ENCODE measurements at regions not wholly inside any gene's neighbourhood (a gene's known extent, or its start where the extent isn't known, plus 50 kb on each side); places are given as distances from the start of the nearest gene placed in this dataset.

DNA sequence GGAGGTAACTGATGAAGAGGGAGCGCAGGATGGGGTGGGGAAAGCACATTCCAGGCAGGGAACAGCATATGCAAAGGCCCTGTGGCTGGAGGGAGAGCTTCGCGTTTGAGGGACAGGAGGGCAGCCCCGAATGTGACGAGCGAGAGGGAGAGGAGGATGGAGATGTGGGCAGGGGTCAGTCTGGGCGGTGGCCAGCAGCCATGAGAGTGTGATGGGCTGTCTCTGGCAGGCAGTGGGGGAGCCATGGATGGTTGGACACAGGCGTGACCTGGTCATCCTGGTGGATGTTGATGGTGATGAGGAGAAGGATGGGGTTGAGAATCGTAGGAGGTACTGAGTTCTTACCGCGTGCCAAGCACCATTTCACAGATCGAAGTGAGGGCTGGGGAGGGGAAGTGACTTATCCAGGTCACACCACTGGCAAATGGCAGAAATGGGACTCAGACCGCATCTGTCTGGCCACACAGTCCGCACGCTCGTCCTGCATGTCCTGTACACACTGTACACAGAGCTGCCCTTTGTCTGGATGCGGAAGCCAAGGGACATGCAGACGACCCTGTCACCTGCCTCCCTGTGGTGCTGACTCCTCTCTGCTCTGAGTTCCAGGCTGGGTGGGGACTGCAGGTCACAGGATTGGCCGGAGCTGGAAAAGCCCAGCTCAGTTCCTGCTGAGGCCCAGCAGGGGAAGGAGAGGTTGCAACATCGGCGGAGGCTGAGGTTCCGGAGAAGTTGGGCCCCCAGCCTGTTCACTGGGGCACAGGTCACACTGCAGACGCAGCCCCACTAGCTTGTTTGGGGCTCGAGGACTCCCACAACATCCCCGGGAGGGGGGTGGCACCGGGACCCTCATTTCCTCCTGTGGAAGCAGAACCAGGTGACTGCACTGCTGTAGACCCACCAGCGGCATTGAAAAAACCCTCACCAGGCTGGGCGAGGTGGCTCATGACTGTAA, 165.6 kb upstream of the IER5L start:
- no peak for DNase-seq (ENCODE audit: low read depth in 2 of 2)

DNA sequence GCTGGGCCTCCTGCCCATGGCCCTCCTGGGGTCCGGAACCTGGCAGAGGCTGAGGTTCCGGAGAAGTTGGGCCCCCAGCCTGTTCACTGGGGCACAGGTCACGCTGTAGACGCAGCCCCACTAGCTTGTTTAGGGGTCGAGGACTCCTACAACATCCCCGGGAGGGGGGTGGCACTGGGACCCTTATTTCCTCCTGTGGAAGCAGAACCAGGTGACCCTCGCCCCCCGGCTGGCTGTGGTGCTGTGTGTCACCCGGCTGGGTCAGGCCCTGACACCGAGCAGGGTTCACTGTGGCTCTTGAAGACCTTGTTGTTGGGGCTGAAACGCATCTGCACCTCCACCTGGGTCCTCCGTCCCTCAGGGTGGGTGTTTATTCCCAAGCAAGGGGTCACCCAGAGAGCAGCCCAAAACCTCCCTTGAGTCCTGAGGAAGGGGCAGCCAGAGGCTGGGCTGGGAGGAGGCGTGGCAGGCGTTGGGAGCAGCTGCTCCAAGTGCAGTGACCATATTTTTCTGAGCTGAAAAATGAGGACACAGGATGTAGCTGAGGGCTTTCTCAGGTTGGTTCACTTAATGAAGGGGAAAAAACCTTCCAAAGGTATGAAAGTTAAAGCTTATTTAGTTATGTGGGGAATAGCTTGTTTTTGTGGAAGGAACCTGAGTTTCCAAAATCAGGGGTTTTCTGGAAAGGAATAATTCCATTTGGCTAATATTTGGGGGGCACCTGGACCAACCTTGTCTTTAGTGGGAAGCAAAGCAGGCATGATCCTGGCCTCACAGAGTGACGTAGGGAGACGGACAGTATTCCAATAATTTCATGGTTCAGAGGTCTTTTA, 164.7 kb upstream of the IER5L start:
- no peak for DNase-seq (ENCODE audit: low read depth in 2 of 2)

DNA sequence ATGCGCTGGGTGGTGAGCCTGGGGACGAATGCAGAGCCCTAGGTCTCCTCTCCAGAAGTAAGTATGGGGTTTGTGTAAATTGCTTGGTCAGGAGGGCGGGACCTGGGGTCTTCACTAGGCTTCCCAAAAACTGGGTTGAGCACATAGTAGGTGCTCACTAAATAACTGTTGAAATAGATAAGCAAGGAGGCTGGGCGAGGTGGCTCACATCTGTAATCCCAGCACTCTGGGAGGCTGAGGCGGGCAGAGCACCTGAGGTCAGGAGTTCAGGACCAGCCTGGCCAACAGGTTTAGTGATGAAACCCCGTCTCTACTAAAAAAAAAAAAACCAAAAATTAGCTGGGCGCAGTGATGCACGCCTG, 163.9 kb upstream of the IER5L start:
- DNase-seq (ENCODE audit: low read depth in 2 of 2), result no peak

DNA sequence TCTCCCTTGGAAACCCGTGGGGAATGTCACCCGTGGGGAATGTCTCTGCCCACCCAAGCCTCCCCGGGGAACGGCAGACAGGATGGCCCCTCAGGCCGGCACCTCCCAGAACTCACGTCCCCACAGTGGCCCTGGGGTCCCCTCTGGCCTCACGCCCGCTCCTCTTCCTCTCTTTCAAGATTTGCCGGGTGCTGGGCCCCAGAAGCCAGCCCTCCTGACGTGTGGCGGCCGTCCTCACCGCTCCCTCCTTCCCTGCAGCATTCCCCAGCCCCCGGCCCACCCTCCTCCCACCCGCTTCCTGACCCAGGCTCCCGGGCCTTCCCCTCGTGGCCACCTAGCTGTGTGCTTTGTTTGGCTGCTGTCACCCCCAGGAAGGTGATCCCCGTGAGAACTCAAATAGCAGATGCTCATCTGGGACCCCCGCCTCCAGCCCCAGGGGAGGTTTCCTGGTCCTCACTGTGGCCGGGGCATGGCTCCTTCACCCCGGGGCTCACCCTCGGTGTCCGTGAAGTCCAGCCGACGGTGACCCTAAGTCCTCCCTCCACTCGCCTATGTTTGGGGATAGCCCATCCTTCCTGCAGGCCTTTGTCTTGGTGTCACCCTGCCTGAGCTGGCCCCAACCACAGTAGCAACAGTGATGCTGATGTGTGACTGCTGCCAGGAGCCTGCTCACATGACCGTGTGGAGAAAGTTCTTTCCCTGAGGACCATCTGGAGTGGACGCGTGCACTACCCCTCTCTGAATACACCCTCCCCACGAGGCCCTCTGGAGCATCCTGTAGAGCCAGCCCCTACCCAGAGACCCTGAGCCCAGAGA, 163.3 kb upstream of the IER5L start:
- DNase-seq (ENCODE audit: low read depth in 2 of 2), result no peak

DNA sequence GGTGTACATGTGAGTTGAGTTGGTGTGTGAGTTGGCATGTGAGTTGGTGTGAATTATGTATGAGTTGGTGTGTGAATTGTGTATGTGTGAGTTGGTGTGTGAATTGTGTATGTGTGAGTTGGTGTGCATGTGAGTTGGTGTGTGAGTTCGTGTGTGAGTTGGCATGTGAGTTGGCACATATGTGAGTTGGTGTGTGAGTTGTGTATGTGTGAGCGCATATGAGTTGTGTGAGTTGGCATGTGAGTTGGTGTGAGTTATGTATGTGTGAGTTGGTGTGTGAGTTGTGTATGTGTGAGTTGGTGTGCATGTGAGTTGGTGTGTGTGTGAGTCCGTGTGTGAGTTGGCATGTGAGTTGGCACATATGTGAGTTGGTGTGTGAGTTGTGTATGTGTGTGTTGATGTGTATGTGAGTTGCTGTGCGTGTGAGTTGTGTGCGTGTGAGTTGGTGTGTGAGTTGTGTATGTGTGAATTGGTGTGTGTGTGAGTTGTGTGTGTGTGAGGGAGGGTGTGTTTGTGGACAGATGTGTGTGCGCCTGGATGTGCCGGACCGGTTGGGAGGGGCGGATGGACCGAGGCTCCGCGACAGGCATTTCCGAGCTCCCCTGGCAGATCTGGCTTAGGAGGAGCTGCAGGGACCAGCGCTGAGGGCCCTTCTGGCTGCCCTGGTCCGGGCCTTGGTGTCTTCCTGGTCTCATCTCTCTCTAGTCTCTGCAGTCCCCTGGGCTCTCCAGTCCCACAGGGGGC, 162.5 kb upstream of the IER5L start:
- no peak for DNase-seq (ENCODE audit: low read depth in 2 of 2)

DNA sequence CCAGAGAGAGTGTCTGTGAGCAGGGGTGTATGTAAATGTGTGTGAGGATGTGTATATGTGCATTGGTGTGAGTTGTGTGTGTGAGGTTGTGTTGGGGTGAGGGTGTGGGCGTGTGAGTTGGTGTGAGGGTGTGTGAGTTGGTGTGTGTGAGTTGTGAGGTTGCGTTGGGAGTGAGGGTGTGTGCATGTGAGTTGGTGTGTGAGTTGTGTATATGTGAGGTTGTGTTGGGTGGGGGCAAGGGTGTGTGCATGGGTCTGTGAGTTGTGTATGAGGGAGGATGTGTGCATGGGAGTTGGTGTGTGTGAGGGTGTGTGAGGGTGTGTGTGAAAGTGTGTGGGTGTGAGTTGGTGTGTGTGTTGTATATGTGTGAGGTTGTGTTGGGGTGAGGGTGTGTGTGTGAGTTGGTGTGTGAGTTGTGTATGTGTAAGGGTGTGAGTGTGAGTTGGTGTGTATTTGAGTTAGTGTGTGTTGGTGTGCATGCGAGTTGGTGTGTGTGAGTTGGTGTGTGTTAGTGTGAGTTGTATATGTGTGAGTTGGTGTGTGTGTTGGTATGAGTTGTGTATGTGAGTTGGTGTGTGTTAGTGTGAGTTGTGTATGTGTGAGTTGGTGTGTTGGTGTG, 161.6 kb upstream of the IER5L start:
- no peak for DNase-seq (ENCODE audit: low read depth in 2 of 2)

DNA sequence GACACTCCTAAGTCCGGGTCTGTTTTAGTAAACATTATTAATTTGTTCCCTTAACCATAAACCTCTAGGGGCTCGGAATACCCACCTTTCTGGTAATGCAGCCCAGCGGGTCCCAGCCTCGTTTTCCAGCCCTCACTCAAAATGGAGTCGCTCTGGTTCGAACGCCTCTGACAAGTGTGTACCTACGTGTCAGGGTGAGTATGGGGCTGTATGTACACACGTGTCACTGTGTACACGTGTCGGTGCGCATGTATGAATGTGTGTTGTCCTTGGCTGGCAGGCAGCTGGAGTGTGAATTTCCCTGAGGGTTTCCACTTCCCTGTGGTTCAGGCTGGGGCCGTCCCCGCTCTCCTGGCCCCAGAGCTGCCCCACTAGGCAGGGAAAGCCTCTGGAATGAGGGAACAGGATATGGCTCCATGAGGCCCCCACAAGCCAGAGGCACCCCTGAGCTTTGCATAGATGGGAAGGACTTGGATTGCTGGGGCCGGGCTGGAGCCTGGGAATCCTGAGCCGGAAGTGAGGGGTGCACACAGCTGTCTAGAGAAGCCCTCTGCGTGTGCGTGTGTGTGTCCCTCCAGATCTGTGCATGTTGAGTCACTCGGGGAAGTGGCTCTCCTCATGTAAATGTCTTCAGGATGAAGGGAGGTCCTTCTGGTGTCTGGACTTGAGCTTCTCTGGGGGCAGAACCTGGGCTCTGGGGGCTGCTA, 160.8 kb upstream of the IER5L start:
- no peak for DNase-seq (ENCODE audit: low read depth in 2 of 2)

DNA sequence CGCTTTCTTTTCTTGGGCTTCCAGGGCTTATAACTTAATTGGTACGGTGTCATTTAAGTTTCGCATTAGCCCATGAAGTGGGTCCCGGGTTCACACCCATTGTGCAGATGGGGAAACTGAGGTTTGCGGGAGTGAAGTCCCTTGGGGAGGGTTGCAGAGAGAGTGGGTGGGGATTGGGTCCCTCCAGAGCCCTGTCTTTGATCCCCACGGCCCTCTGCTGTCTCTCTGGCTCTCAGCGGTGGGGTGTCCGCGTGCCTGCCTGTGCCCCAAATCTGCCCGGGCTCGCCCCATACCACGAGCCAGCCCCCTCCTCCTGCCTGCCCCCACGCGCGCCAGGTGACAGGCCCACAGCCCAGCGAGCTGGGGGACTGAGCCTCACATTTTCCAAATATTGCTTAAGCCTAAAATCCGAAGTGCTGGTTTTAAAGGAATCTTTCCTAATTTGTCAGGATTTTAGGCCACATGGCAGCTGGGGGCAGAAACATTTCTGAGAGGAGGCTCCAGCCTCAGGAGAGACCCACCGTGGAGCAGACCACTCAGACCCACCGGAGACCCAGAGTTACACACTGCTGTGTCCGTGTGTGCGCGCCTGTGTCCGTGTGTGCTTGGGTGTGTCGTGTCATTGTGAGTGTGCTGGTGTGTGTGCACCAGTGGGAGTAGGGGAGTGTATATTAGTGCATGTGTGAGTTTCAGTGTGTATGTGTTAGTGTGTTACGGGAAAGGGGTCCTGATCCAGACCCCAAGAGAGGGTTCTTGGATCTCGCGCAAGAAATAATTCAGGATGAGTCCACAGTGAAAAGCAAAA, 159.5 kb upstream of the IER5L start:
- DNase-seq (ENCODE audit: low read depth in 2 of 2), result no peak

DNA sequence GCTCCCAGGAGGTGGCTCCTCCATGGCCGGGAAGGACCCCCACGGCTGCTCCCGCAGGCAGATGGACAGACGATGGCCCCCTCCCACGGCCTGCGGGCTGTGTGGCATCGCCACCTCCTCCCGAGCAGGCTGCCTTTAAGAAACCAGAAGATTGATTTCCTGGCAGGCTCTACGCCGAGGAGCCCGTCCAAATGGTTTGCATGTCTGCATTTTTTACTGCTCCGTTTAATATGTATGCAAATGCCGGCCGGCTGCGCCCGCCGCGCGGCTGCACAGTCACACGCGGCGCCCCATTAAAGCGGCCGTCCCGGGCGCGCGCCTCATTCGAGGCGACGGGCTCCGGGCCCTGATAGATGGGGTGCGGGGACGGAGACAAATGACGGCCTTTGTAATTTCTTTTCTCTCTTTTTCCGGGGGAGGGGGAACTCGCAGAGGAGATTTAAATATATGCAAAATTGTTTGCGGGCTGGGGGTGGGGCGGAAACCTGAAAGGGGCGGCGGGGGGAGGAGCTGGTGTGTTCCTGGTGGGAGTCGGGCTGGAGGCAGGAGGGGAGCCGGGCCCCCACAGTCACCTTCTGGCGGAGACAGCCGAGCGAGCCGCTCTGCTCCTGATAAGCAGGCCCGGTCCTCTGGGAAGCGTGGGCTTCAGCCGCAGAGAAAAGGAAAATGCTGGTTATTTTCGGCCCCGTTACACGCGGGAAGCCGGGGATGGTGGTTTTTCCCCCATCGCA, 158.7 kb upstream of the IER5L start:
- DNase-seq (ENCODE audit: low read depth in 2 of 2), result peak; percentile 61

DNA sequence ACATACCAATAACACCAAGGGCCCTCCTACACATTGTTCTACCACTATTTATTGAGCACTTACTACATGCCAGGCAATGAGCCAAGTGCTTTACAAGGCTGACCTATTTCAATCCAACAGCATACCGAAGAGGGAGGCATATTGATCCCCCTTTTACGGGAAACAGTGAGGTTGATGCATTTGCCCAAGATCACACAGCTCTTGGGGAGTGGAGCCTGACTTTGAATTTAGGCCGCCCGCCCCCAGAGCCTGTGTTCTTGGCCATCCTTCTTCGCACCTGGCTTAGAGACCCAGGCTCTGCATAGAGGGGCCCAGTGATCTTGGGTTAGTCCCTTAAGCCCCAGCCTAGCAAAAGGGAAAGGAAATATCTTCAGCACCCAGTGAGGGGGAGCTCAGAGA, 158.1 kb upstream of the IER5L start:
- DNase-seq (ENCODE audit: low read depth in 2 of 2), result no peak

DNA sequence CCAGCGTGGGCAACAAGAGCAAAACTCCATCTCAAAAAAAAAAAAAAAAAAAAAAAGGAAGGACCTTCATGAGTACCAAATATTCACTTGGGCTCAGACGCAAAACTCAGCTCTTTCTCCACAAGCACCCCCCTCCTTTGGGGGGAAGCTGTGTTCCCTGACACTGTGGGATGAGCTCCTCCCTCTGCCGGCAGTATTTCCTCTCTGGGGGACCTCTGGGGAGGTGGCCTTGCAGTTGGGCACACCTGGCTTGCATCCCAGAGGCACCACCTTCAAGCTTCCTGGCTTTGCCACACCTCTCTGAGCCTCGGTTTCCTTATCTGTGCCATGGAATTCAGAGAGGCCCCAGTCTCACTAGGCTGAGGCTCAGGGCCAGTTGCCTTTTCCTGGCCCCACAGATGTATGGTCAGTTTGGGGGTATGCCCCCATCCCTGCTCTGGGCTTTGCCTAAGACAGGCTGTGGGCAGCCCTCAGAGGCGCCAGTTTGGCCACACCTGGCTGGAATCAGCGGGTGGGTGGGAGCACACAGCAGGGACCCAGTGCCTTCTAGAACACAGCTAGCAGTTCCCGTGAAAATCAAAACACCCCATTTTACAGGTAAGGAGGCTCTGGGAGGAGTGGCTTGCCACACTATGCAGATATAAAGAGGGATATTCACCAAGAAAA, 157.5 kb upstream of the IER5L start:
- no peak for DNase-seq (ENCODE audit: low read depth in 2 of 2)

DNA sequence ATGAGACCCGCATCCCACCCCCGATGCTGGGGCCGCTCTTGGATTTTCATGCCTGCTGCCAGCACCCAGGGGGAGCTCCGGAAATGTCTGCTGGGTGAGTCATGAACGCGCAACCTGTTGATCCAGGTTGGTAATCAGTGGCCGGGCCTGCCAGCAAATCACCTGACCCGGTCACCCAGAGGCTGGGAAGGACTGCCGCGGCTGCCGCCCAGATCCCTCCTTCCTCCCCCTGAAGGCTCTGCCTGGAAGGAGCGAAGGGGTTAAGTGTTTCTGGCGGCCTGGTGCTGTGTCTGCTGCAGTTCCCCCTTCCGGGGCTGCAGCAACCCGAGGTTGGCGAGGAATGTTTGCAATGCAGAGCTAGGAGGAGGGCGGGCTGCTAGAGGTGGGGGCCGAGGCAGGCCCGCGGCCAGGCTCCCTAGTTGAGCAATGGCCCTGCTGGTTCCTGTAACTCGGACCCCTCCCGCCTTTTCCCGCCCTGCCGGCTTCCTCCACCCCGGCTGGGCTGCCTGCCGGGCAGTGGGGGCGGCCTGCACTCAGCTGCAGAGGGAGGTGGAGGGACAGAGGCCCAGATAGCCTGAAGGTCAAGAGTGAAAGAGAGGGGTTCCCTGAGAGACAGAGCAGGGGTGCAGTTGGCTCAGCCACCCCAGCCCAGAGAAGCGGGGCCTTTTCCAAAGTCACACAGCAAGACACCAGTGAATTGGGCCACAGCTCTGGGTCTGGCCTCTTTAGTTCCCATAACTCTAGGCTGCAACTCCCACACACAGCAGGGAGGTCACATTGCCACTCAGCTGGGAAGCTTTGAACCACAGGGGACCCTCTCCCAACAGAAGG, 156.3 kb upstream of the IER5L start:
- DNase-seq (ENCODE audit: low read depth in 2 of 2), result peak; percentile 94 to 95

DNA sequence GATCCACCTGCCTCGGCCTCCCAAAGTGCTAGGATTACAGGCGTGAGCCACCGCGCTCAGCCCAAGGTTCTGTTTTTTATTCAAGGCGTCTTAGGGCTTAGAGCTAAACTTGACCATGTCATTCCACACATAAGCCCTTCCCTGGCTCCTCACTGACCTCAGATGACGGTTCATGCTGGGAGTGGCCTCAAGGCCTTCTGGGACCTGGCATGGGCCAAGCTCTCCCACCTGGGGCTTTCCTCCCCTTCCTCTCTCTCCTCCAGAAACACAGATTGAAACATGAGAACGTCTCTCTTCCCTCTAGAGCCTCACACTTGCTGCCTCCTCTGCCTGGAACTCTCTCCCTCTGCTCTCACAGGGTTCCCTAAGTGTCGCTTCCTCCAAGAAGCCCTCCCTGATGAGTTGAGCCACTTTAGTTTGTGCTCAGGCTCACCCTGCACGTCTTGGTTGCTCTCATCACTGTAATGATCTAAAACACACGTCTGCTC, 155.6 kb upstream of the IER5L start:
- DNase-seq (ENCODE audit: low read depth in 2 of 2), result no peak

DNA sequence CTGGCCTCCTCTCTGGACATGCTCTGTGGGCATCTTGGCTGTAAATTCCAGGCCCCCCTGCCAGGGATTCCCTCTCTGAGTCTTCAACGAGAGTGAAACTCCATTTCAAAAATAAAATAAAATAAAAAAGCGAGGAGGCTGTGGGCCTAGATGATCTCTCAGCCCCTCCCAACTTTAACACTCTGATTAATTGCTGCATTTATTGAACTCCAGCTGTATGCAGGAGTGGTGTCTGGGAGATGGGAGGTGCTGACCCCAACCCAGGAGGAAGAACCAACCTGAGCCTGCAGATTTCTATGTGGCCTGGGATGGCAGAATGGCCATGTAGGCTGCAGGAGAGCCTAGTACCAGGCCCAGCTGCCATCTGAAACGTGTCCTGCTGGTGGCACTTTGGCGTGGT, 154.5 kb upstream of the IER5L start:
- no peak for DNase-seq (ENCODE audit: low read depth in 2 of 2)

DNA sequence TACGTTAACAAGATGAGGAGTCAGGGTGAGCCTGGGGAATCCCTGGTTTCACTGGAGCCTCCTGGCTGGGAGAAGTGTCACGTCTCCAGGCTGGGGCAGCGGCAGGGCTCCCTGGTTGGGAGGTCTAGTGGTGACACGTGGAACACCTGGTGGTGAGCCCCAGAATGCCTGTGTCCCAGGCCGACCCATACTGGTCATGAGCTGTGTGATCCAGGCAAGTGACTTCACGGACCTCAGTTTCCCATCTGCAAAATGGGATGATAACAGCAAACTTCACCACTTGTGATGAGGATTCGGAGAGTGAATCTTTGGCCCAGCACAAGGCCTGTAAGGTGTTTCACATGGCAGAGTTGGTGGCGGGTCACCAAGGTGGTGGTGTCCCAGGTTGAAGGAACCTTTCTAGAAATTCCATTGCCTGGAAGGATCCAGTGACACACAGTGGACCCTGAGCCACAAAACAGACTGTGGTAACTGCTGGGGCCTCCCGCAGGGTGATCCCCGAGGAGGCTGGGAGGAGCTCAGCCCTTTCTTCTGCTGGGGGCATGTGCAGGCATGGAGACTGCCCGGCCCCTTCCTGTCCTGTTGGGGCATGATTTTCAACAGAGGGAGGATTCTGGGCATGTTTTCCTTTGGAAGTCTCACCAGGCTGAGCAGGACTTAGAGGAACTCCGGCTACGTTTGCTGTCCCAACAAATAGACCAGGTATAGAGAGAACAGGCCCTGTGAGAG, 153.9 kb upstream of the IER5L start:
- no peak for DNase-seq (ENCODE audit: low read depth in 2 of 2)

DNA sequence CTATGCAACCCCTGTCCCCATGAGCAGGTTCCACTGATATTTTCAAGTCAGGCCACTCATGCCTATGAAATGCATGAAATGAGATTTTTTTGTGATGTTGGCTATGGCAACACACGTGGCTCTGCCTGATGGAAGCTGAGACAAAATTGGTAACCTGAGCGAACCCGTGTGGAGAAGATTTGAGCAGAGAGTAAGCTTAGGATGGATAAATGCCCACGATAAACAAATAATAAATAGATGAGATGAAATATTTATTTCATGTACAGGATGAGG, 153.4 kb upstream of the IER5L start:
- no peak for DNase-seq (ENCODE audit: low read depth in 2 of 2)

Measured in fibroblast of skin of left quadriceps (primary cell).